C1 segment of cervical spinal cord (tissue), 14 donors: ENCODE measurements at regions not wholly inside any gene's neighbourhood (a gene's known extent, or its start where the extent isn't known, plus 50 kb on each side); places are given as distances from the start of the nearest gene placed in this dataset.

Source experiments
- DNase-seq, 14 donors: peaks; one replicate each; lab custom pipeline; 2025; lab: John Stamatoyannopoulos, UW

DNA sequence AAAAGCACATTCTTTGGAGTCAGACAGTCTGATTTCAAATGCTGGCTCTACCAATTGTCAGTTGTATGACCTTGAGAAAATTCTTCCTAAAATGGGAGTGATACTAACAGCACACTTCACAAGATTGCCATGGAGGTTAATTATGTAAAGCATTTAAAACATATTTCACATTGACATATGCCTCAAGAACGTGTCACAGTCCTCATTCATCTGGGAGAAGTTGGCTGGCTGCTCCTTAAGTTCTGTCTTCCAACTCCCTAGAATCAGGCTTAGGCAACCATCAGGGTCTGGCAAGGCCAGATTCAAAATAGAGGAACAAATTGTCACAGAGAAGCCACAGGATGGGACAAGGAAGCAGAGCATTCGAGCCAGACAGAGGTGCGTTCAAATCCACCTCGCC lies 228.0 kb upstream of the RND3 start:
- DNase-seq, result no peak

DNA sequence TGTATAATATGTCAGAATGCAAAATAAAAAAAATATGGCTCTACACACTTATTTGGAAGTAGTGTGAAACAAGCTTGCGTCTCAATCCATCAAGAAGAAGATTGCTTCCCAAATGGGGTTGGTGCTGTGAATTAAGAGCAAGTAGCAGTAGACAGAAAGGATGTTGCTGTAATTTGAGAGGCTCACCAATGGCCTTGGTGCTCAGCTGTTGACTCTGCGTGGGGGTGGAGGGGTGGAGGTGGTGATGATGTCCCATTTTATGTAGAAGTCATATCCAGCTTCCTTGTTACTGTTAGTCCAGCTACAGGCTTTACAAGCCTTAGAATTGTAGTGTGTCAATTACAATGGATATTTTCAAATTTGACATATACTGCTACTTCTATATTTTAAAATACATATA lies 223.4 kb upstream of the RND3 start:
- DNase-seq, result no peak

DNA sequence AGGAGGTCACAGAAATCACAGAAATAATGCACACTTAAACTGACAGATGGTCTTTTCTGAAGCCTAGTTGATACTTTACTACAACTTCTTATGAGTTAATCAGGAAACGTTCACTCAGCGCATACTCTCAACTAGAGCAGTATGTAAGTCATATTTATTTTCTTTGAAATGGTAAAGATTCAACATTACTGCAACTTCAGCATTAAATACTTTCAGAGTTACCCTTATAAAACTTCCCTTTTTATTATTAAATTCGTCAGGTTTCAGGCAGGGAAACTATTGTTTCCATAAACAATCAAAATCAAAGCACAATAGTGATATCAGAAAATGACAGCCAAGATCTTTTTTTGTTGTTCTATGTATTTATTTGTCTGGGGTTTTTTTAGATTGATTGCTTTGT lies 222.6 kb upstream of the RND3 start:
- no peak for DNase-seq

DNA sequence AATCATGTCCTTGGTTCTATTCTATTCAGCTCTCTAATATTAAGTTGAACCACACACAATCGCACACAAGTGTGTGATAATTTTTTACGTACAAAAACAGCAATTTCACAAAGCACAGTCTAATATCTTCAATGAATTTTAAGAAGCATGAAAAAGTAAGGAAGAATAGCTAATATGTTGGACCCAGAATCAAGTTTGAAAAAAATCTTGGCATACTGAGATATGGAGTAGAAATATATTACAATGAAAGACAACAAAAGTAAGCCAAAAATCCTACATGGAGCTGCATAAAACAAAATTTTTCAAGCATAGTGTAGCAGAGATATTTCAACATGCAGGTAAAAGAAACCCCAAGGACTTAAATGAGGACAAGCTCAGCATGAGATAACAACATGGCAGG lies 219.1 kb upstream of the RND3 start:
- no peak for DNase-seq

DNA sequence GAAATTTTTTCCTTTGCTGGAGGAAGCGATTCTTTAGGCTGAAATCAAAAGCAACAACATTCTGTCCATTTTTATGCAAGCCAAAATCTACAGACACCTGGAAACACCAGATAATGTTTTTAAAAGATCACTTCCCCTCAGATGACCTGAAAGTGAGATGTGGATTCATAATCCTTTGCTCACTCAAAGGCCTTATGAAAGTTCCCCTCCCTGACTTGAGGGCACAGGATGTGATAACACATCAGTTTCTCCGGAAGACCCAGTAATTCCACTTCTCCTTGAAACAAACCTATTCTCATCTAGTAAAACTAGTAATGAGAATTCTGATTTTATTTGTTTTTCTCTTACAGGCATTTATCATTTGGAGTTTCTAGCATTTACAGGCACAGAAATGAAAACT lies 218.3 kb upstream of the RND3 start:
- DNase-seq, result no peak

DNA sequence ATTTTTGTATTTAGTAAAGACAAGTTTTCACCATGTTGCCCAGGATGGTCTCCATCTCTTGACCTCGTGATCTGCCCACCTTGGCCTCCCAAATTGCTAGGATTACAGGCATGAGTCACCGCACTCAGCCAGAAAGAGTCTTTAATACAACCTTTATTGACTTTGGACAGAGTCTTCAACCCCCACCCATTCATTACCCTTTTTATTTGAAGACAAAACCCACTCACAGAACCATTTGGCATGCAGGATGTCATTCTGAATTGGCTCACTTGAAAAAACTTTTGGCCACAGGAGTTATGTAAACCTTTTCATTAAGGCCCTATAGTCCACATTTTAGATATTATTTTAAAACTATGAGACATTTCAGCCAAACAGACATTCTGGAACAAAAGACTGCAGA lies 217.9 kb upstream of the RND3 start:
- DNase-seq, result no peak

DNA sequence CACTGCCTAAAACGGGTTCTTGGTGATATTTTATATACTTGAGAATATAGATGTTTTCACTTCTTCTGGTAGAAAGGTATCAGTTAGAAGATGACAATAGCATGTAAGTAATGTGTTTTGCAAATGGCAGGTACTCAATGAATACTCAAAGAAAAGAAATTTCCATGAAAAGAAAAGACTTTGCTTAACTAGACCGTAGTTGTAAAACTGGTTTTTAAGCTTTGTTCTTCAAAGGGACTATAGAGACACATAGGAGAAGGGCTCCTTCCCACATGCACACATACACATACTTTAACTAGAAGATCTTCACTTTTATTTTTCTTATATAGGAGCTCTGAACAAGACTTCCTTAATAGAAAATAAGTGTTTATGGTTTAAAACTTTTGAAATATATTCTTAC lies 215.3 kb upstream of the RND3 start:
- no peak for DNase-seq

DNA sequence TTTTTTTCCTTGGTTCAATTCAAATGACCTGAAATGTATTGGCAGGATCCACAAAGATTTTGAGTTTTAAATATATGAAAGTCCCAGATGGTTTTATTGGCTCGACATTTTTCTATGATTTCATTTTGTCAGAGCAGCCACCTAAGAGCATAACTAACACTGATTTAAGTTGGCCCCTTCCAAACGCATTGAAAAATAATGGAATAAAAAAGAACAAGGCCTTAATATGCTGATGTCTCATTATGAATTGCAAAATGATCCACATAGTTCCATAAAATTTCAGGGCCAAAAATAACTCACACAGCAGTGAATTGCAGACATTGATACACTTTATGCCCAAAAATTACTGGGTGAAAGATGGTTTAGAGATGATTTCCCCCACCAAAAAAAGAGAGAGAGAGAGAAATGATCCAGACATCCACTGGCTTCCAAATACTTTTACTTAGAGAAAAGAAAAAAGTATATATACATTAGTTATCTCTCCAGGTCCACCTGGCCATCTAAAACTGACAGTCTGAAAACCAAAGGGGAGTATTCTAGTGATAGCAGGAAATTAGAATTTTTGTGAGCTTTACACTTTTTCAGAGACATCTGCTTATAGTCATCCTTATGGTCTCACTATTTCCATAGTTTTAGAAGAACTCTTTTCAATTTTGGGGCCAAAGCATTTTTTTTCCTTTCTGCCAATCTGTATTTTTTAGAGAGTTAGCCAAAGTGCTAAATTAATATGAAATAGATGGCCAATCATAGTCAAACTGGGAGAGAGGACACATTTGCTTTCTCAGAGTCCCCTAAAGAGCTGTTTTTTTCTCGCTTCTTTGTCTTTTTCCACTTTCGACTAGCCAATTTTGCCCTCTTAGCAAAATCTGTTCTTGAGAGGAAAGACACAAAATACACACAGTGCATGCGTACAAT lies 213.5 kb upstream of the RND3 start:
- no peak for DNase-seq

DNA sequence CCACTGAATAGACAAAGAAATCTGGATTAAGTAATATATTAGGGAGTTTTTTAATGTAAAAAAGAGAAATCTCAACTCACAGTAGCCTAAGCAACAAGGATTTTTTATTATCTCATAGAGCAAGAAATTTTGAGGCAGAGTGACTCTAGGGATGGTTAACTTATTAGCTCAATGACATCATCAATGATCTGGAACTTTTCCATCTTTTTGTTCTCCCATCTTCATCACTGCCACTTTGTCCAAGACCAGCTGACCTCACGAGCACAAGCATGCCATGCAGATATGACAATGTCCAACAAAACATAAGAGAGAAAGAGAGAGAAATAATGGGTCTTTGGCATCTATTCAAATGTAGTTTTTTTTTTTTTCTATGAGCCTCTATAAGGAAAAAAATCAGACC lies 211.8 kb upstream of the RND3 start:
- no peak for DNase-seq

DNA sequence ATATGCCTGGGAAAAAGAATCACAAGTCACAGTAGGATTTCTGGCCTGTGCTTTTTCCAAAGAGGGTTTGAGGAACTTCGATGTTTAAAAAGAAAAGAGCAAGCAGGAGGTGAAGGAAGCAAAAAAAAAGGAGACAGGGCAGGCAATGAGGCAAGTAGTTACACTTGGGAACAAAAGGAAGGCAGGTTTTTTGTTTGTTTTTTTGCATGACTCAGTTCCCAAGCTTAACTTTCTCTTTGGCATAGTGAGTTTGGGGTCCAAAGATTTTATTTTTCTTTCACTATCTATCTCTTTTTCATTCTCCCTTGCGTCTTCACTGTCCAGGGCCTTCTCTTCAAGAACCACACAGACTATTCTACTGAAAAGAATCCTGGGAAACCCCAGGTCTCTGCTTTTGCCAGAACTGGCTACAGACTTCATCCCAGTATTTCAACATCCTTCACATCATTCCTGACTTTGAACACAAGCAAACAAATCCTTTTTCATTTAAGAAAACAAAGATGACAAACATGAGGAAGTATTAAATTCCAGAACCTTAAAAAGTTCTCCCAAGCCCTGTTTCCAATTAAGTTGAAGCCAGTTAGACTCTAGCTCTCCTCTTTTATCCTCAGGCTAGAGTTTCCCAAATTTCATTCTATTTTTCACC lies 210.7 kb upstream of the RND3 start:
- DNase-seq, result no peak

DNA sequence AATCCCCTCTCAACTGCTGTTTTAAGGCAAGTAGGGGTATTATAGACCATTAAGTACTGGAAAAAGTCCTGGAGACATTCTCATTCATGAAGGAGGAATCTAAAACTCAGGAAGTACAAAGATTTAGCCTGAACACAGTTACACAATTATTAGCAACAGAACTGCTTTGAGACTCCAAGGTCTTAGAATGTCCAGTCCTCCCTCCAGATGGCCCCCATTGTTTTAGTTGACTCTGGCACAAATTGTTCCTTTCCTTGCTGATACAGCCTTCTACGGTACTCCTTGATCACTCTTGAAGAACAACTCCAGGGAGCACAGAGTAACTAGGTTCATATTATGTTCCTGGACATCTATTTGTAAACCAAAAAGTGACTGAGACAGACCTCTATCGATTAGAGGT lies 210.1 kb upstream of the RND3 start:
- DNase-seq, result no peak

DNA sequence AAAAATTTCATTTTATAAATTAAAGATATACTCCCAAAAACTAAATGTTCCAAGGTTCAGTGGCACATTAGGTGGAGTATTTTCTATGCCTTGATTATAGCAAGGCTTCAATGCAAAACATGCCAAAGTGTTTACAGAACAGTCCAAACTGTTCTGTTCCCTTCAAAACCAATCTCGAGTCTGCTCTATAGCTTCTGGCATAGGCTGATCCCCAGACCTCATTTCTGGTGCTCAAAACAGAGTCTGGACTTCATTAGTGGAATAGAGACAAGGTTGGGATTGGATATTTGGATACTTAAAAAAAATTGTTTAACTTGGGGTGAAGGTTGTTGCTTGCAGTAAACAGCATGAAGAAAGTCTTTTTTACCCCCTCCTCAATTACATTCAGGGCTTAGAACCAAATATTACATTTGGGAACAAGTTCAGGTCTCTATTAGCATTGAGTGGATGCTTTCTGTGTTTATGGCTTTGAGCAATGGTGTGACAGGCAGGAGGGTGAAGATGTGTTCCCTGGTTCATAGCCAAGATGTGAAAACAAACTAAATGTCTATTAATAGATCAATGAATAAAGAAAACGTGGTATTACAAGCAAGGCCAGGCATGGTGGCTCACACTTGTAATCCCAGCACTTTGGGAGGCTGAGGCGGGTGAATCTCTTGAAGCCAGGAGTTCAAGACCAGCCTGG lies 208.1 kb upstream of the RND3 start:
- DNase-seq, result no peak

DNA sequence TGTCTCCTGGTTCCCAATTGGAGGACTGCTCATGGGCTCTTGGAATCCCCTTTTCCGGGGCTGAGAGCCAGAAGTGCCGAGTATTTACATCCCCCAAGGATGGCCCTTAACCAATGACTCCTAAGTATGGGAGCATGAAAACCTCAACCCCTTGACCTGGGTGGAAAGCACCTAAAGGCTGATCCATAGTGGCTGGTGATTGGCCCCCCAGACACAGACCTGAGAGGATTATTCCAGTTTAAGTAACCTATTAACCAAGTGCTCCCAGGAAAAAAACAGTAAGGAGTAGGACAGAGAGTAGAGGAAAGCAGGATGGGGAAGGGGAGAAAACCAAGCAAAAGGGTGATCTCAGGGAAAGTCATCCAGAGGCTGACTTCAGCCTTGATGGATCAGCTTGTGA lies 206.1 kb upstream of the RND3 start:
- no peak for DNase-seq

DNA sequence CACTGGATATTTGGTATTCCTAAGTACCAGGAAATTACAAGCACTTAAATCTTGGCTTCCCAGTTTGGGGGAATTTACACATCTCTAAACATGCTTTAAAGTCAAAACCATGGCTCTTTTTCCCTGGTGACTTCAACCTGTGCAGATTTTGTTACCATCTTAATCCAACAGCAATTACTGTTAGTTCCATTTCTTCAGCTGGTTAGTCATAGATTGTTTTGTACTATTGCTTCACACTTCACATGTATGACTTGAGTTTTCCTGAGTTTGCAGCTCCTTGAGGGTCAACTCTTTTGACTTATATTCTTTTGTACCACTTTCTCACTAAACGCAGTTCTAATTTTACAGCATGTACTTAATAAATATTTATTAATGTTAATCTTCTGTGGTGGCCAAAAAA lies 203.4 kb upstream of the RND3 start:
- DNase-seq, result no peak

DNA sequence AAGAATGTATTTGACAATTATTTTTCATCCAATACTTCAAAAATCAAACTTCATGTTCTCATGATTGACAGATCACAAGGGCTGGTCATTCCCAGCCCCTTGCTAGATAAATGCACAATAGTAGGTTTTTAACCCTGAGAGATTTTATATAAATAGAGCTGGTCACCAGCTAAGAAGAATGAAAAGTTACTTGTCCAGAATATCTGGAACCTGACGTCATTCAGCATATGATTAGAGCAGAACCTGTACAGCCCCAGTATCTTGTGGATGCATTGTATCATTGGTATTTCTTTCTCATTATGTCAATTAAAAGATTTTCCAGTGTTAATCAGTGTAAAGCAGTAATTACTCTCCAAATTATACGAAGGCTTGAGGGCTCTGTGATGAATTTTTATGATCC lies 202.8 kb upstream of the RND3 start:
- no peak for DNase-seq

DNA sequence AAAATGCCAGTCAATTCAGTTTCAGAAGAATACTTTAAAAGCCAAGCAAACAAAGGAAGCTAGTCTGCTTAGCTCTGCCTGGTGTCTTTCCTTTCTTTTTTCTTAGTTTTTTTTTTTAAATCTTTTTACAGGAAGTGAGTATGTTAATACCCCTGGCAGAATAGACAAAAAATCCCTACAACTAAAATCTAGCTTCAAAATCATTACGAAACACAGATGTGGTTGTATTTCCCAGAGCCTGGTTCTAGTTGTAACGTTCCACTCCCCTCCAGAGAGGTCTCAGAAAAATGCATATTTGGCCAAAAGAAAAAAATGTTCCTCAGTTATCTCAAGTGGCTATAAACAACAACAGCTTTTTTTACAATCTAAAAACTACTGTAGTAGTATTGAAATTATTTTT lies 202.1 kb upstream of the RND3 start:
- no peak for DNase-seq

DNA sequence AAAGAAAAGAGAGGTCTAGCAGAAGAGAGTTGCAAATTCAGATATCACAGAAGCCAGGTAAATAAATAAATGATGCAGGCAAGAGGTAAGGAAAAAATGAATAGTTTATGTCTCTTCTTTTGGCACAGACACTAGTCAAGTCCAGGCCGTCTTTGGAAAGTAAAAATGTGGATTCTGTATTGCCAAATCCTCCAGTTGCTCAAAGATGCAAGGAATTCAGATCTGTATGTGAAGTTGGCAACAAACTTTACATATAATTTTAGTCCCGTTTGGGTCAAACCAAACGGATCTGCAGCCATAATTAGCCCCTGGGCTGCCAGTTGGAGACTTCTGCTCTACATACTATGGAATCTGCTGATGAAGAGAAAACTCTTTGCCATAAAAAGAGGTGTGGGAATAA lies 200.5 kb upstream of the RND3 start:
- no peak for DNase-seq

DNA sequence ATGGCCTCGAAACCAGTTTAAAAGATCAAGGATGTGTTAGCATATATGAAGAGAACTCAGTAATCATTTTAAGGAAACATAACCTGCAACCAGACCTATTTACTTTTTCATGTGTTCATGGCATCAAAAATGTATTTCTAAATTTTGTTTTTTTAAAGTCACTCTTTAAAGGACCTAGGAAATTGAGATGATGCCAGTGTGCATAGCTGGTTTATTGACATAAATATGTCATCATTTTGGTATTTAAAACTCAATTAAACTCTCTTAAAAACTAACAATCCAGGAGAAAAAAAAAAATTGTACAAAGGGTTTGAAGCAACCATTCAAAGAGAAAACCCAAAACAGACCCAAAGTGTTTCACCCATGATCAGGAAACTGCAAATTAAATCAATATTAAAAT lies 198.9 kb upstream of the RND3 start:
- DNase-seq, result no peak

DNA sequence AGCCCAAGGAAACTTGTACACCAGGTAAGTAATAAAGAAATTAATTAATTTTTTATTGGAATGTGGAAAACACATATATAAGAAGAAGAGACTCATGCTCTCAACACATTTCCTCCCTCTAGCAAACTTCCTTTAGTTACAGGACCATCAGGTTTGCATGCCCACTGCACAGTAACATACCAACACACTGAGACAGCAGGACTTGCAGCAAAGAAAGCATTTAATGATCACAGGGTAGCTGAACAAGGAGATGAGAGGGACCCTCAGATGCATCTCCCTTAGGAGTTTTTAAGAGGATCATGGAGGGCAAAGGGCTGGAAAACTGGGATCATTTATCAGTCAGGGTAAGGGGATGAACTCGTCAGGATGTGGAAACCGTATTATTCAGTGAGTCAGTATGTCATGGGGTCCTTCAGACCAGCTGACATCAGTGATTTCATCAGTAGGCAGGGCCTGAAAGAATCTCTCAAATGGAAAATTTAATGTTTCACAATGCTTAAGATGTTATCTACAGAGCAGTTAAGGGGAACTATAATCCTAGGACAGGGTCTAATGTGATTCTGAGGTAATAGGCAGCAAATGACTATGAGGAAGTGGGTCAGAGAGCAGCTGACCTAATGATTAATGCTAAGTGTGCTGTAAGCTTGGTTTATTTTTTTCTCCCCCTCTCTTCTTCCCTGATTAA lies 193.8 kb upstream of the RND3 start:
- no peak for DNase-seq

DNA sequence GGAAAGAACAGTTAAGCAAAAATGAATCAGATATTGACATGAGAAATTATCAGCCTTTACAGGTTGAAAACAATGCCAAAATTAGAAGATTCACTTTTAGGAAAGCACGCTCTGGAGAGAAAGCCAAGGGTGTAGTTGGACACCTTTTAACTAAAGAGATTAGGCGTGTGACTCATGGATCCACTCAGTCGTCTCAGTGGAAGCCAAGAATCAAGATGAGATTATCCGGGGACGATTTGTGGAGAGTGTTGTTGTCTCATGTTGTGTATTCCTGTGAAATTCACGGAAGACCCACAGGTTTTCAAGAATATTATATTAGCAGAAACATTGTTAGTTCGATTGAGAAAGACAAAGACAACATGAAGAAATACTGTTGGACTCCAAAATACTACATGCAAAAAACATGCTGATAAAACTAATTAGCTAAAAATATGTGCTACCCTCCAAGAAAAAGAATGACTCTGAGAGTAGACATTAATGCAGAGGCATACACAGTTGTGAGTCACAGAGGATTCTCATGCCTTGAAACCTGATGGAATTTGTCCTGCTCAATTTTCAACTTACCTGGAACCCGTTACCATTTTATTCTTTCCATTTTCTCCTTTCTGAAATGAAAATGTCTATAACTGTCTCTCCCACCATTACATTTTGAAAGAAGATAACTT lies 192.1 kb upstream of the RND3 start:
- no peak for DNase-seq

DNA sequence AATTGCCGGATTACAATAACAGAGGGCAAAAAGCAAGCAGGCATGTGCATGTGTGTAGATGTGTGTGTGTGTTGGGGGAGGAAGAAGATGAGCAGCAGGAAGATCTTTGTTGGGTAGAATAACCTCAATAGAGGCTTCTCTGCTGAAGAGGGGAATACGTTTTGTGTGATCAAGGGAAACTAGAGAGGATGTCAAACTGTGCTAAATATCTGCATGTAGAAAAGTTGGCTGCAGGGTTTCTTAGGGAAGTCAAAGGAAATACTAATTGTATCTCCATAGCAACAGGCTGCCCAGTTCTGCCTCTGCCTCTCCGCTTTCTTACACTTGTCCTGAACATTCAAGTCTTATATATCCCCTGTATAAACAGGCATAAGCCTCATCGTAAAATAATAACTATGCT lies 190.1 kb upstream of the RND3 start:
- no peak for DNase-seq
